ENCODE measurements at regions not wholly inside any gene's neighbourhood (a gene's known extent, or its start where the extent isn't known, plus 50 kb on each side); places are given as distances from the start of the nearest gene placed in this dataset.

GRCh38 chr4:10740891-10741620 lies 56.5 kb upstream of the CLNK start:
- intact Hi-C loops (cut with micrococcal nuclease): no loop called here
- no peak overlapping the region for H3K4me3 Mint-ChIP-seq
- H3K27me3 Mint-ChIP-seq: no peaks in the 10 kb centered on the region
- H3K4me1 Mint-ChIP-seq: no peaks in the 10 kb centered on the region
- DNase-seq: no peak
- Histone ChIP-seq H3K4me1 (ENCODE audit: insufficient read depth, low read length) (no peaks in the 10 kb centered on the region), H3K4me3 (ENCODE audit: low read length in 2 of 2) (no peak overlapping the region), H3K9me3 (ENCODE audit: control insufficient read depth in 1 of 2, low read length in 2 of 2) (no peaks in the 10 kb centered on the region), H3K27me3 (ENCODE audit: insufficient read depth, low read length) (no peaks in the 10 kb centered on the region), H3K27ac (ENCODE audit: low read depth, low read length) (no peak overlapping the region), H3K36me3 (ENCODE audit: insufficient read depth, low read length) (no peaks in the 10 kb centered on the region)
- peaks cover 0 to 5% (median 0%) of the 10 kb centered on the region in 8 donors for H3K9me3 Mint-ChIP-seq
- no peaks in the 10 kb centered on the region for H3K36me3 Mint-ChIP-seq
- ChIA-PET POLR2A (ENCODE audit: partially characterized antibody) (no interaction called here), CTCF (ENCODE audit: partially characterized antibody) (no interaction called here)
- no peak overlapping the region for H3K27ac Mint-ChIP-seq

GRCh38 chr4:10740251-10740650 lies 55.7 kb upstream of the CLNK start:
- no peaks in the 10 kb centered on the region for H3K9me3 ChIP-seq (ENCODE audit: control insufficient read depth in 1 of 2, low read length in 2 of 2)
- H3K36me3 ChIP-seq (ENCODE audit: insufficient read depth, low read length): no peaks in the 10 kb centered on the region
- intact Hi-C loops (cut with micrococcal nuclease): no loop called here
- no peak overlapping the region for H3K27ac ChIP-seq (ENCODE audit: low read depth, low read length)
- Mint-ChIP-seq H3K9me3 (peaks cover 0 to 5% (median 0%) of the 10 kb centered on the region in 8 donors), H3K27me3 (no peaks in the 10 kb centered on the region), H3K4me3 (no peak overlapping the region), H3K36me3 (no peaks in the 10 kb centered on the region), H3K27ac (peak overlapping the region in 1 of 7 donors; percentile 6), H3K4me1 (no peaks in the 10 kb centered on the region)
- H3K4me1 ChIP-seq (ENCODE audit: insufficient read depth, low read length): no peaks in the 10 kb centered on the region
- CTCF ChIA-PET (ENCODE audit: partially characterized antibody): no interaction called here
- no peaks in the 10 kb centered on the region for H3K27me3 ChIP-seq (ENCODE audit: insufficient read depth, low read length)
- DNase-seq: no peak
- H3K4me3 ChIP-seq (ENCODE audit: low read length in 2 of 2): no peak overlapping the region
- POLR2A ChIA-PET (ENCODE audit: partially characterized antibody): no interaction called here

- Histone ChIP-seq H3K9me3 (ENCODE audit: control insufficient read depth in 1 of 2, low read length in 2 of 2) (no peaks in the 10 kb centered on the region), H3K27ac (ENCODE audit: low read depth, low read length) (no peak overlapping the region), H3K4me1 (ENCODE audit: insufficient read depth, low read length) (no peaks in the 10 kb centered on the region), H3K36me3 (ENCODE audit: insufficient read depth, low read length) (no peaks in the 10 kb centered on the region), H3K27me3 (ENCODE audit: insufficient read depth, low read length) (no peaks in the 10 kb centered on the region), H3K4me3 (ENCODE audit: low read length in 2 of 2) (no peak overlapping the region)
- no peaks in the 10 kb centered on the region for H3K36me3 Mint-ChIP-seq
- no peak for DNase-seq
- CTCF ChIA-PET (ENCODE audit: partially characterized antibody): no interaction called here
- intact Hi-C loops (cut with micrococcal nuclease): no loop called here
- no peak overlapping the region for H3K27ac Mint-ChIP-seq
- peaks cover 0 to 6% (median 0%) of the 10 kb centered on the region in 8 donors for H3K9me3 Mint-ChIP-seq
- no peak overlapping the region for H3K4me3 Mint-ChIP-seq
- POLR2A ChIA-PET (ENCODE audit: partially characterized antibody): no interaction called here
- no peaks in the 10 kb centered on the region for H3K27me3 Mint-ChIP-seq
- H3K4me1 Mint-ChIP-seq: no peaks in the 10 kb centered on the region
Measured at GRCh38 chr4:10738826-10739489, 54.4 kb upstream of the CLNK start.

GRCh38 chr4:10737337-10737736 lies 52.8 kb upstream of the CLNK start:
- DNase-seq: no peak

GRCh38 chr4:10736895-10737294 lies 52.3 kb upstream of the CLNK start:
- no peak for DNase-seq
- ChIA-PET POLR2A (ENCODE audit: partially characterized antibody) (no interaction called here), CTCF (ENCODE audit: partially characterized antibody) (no interaction called here)
- H3K27ac ChIP-seq (ENCODE audit: low read depth, low read length): no peak overlapping the region
- Mint-ChIP-seq H3K9me3 (peaks cover 0 to 8% (median 0%) of the 10 kb centered on the region in 8 donors), H3K4me3 (no peak overlapping the region), H3K36me3 (no peaks in the 10 kb centered on the region), H3K27ac (no peak overlapping the region), H3K27me3 (peaks cover 0 to 2% of the 10 kb centered on the region in 2 donors), H3K4me1 (peaks cover 0 to 4% (median 3%) of the 10 kb centered on the region in 4 donors)
- H3K4me3 ChIP-seq (ENCODE audit: low read length in 2 of 2): no peak overlapping the region
- H3K9me3 ChIP-seq (ENCODE audit: control insufficient read depth in 1 of 2, low read length in 2 of 2): no peaks in the 10 kb centered on the region
- no peaks in the 10 kb centered on the region for H3K27me3 ChIP-seq (ENCODE audit: insufficient read depth, low read length)
- peaks cover 6% of the 10 kb centered on the region for H3K4me1 ChIP-seq (ENCODE audit: insufficient read depth, low read length)
- H3K36me3 ChIP-seq (ENCODE audit: insufficient read depth, low read length): no peaks in the 10 kb centered on the region
- intact Hi-C loops (cut with micrococcal nuclease): no loop called here

More at GRCh38 chr4:10737337-10737736, 52.8 kb upstream of the CLNK start:
- Mint-ChIP-seq H3K4me1 (peaks cover 0 to 4% (median 3%) of the 10 kb centered on the region in 4 donors), H3K27me3 (peaks cover 0 to 2% of the 10 kb centered on the region in 2 donors), H3K4me3 (no peak overlapping the region), H3K27ac (no peak overlapping the region), H3K36me3 (no peaks in the 10 kb centered on the region), H3K9me3 (peaks cover 0 to 8% (median 0%) of the 10 kb centered on the region in 8 donors)
- Histone ChIP-seq H3K4me1 (ENCODE audit: insufficient read depth, low read length) (peaks cover 6% of the 10 kb centered on the region), H3K4me3 (ENCODE audit: low read length in 2 of 2) (no peak overlapping the region), H3K27ac (ENCODE audit: low read depth, low read length) (no peak overlapping the region), H3K27me3 (ENCODE audit: insufficient read depth, low read length) (no peaks in the 10 kb centered on the region), H3K36me3 (ENCODE audit: insufficient read depth, low read length) (no peaks in the 10 kb centered on the region), H3K9me3 (ENCODE audit: control insufficient read depth in 1 of 2, low read length in 2 of 2) (no peaks in the 10 kb centered on the region)
- ChIA-PET CTCF (ENCODE audit: partially characterized antibody) (no interaction called here), POLR2A (ENCODE audit: partially characterized antibody) (no interaction called here)
- intact Hi-C loops (cut with micrococcal nuclease): no loop called here

- H3K27ac Mint-ChIP-seq: no peak overlapping the region
- Histone ChIP-seq H3K27ac (ENCODE audit: low read depth, low read length) (no peak overlapping the region), H3K4me3 (ENCODE audit: low read length in 2 of 2) (no peak overlapping the region), H3K4me1 (ENCODE audit: insufficient read depth, low read length) (peaks cover 6% of the 10 kb centered on the region), H3K9me3 (ENCODE audit: control insufficient read depth in 1 of 2, low read length in 2 of 2) (no peaks in the 10 kb centered on the region), H3K36me3 (ENCODE audit: insufficient read depth, low read length) (no peaks in the 10 kb centered on the region), H3K27me3 (ENCODE audit: insufficient read depth, low read length) (no peaks in the 10 kb centered on the region)
- H3K27me3 Mint-ChIP-seq: peaks cover 0 to 2% of the 10 kb centered on the region in 2 donors
- POLR2A ChIA-PET (ENCODE audit: partially characterized antibody): no interaction called here
- peaks cover 0 to 4% (median 3%) of the 10 kb centered on the region in 4 donors for H3K4me1 Mint-ChIP-seq
- no peak for DNase-seq
- CTCF ChIA-PET (ENCODE audit: partially characterized antibody): no interaction called here
- no peaks in the 10 kb centered on the region for H3K36me3 Mint-ChIP-seq
- H3K9me3 Mint-ChIP-seq: peaks cover 0 to 8% (median 0%) of the 10 kb centered on the region in 8 donors
- no peak overlapping the region for H3K4me3 Mint-ChIP-seq
- intact Hi-C loops (cut with micrococcal nuclease): no loop called here
Measured at GRCh38 chr4:10736266-10736665, 51.7 kb upstream of the CLNK start.

GRCh38 chr4:10734697-10735096 lies 50.1 kb upstream of the CLNK start:
- Histone ChIP-seq H3K36me3 (ENCODE audit: insufficient read depth, low read length) (no peaks in the 10 kb centered on the region), H3K4me3 (ENCODE audit: low read length in 2 of 2) (no peak overlapping the region), H3K27ac (ENCODE audit: low read depth, low read length) (no peak overlapping the region), H3K27me3 (ENCODE audit: insufficient read depth, low read length) (no peaks in the 10 kb centered on the region), H3K4me1 (ENCODE audit: insufficient read depth, low read length) (peaks cover 6% of the 10 kb centered on the region), H3K9me3 (ENCODE audit: control insufficient read depth in 1 of 2, low read length in 2 of 2) (no peaks in the 10 kb centered on the region)
- no peak overlapping the region for H3K27ac Mint-ChIP-seq
- ChIA-PET POLR2A (ENCODE audit: partially characterized antibody) (no interaction called here), CTCF (ENCODE audit: partially characterized antibody) (no interaction called here)
- H3K4me1 Mint-ChIP-seq: peaks cover 0 to 4% (median 3%) of the 10 kb centered on the region in 4 donors
- no peak overlapping the region for H3K4me3 Mint-ChIP-seq
- H3K36me3 Mint-ChIP-seq: no peaks in the 10 kb centered on the region
- peaks cover 0 to 2% of the 10 kb centered on the region in 2 donors for H3K27me3 Mint-ChIP-seq
- no peak for DNase-seq
- intact Hi-C loops (cut with micrococcal nuclease): no loop called here
- peaks cover 0 to 8% (median 0%) of the 10 kb centered on the region in 8 donors for H3K9me3 Mint-ChIP-seq
